ENCODE measurements at regions not wholly inside any gene's neighbourhood (a gene's known extent, or its start where the extent isn't known, plus 50 kb on each side); places are given as distances from the start of the nearest gene placed in this dataset.

GRCh38 chr14:86955771-86956354 is 1037.1 kb downstream of the GALC start:
- ChIA-PET POLR2A (interaction anchor here (1.6 kb wide), 1 partner anchor 15 kb away, joined by 3 read pairs; no protein-coding TSS in a partner anchor), SMC1A (ENCODE audit: uncharacterized antibody, unreplicated experiment) (interaction anchor here (0.7 kb wide), 1 partner anchor 24 kb away, joined by 3 read pairs; no protein-coding TSS in a partner anchor), RAD21 (ENCODE audit: unreplicated experiment) (no interaction called here), CTCF (interaction anchor here (1.1 kb wide), 1 partner anchor 660 kb away, joined by 3 read pairs; no protein-coding TSS in a partner anchor)
- in situ Hi-C loops (cut with MboI) = no loop called here
- Histone ChIP-seq H3K9me3 (replicated peaks; ENCODE audit: control insufficient read depth, insufficient read depth, low read length) (no peaks in the 10 kb centered on the region), H3K27me3 (replicated peaks in 1 of 2; ENCODE audit: control insufficient read depth in 2 of 2, insufficient read depth in 2 of 2, low read length in 1 of 2) (no peaks in the 10 kb centered on the region), H2AFZ (ENCODE audit: control insufficient read depth, low read depth, low read length) (no peak overlapping the region), H3K4me1 (ENCODE audit: control insufficient read depth, insufficient read depth, low read length) (no peaks in the 10 kb centered on the region), H3K9ac (ENCODE audit: control insufficient read depth, insufficient read depth, low read length) (no peak overlapping the region), H3K36me3 (ENCODE audit: control insufficient read depth in 2 of 2, insufficient read depth in 2 of 2, low read length in 1 of 2) (no peaks in the 10 kb centered on the region), H3K79me2 (ENCODE audit: control insufficient read depth, insufficient read depth, low read length) (no peaks in the 10 kb centered on the region), H4K20me1 (ENCODE audit: control insufficient read depth, insufficient read depth) (no peaks in the 10 kb centered on the region), H3K4me3 (no peak overlapping the region), H3K4me2 (ENCODE audit: control insufficient read depth, insufficient read depth) (no peak overlapping the region), H3K27ac (ENCODE audit: control insufficient read depth, insufficient read depth) (no peak overlapping the region)
- FAIRE-seq (no peak), ATAC-seq (no peak), DNase-seq (ENCODE audit: low read depth, low spot score) (no peak)
- no peak for TF ChIP-seq RAD21 (IDR thresholded peaks at IDR 0.05; ENCODE audit: insufficient read depth, low read depth, low read length)
- WGBS (ENCODE audit: insufficient coverage, insufficient replicate concordance, low lambda C conversion rate, missing lambda C conversion rate) = 12% methylated on average over 5 of the region's 5 CpGs
- intact Hi-C loops (cut with micrococcal nuclease; ENCODE audit: unreplicated experiment) = no loop called here
- no TSS peak for BruUV-seq (replicated peaks)

DNA sequence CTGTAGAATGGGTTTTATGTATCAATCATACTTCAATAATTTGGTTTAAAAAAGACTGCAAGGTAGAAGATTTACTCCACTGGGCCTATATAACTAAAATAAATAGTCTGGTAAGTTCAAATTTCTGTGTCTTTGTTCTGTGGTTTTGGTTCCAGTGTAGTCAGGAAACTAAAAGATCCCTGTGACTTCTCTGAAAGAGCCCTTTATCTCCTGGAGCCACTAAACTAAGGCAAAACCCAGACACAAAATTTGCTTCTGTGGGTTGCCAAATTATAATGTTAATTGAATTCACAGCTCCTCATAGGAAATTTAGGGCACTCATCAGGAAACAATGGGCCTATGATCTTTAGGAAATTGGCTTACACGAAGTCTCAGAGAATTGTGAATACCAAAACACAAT is 1038.4 kb downstream of the GALC start:
- ChIA-PET RAD21 (ENCODE audit: unreplicated experiment) (no interaction called here), SMC1A (ENCODE audit: uncharacterized antibody, unreplicated experiment) (no interaction called here), CTCF (no interaction called here), POLR2A (interaction anchor here (1.6 kb wide), 1 partner anchor 13 kb away, joined by 3 read pairs; no protein-coding TSS in a partner anchor)
- no TSS peak for BruUV-seq (replicated peaks)
- H3K4me1 ChIP-seq (ENCODE audit: control insufficient read depth, insufficient read depth, low read length) = no peaks in the 10 kb centered on the region
- WGBS (ENCODE audit: insufficient coverage, insufficient replicate concordance, low lambda C conversion rate, missing lambda C conversion rate) = 0% methylated on average over 1 of the region's 1 CpG
- H3K9ac ChIP-seq (ENCODE audit: control insufficient read depth, insufficient read depth, low read length) = no peak overlapping the region
- in situ Hi-C loops (cut with MboI) = no loop called here
- no peaks in the 10 kb centered on the region for H3K9me3 ChIP-seq (replicated peaks; ENCODE audit: control insufficient read depth, insufficient read depth, low read length)
- H3K27ac ChIP-seq (ENCODE audit: control insufficient read depth, insufficient read depth) = no peak overlapping the region
- no peak for ATAC-seq
- no peaks in the 10 kb centered on the region for H3K36me3 ChIP-seq (ENCODE audit: control insufficient read depth in 2 of 2, insufficient read depth in 2 of 2, low read length in 1 of 2)
- H2AFZ ChIP-seq (ENCODE audit: control insufficient read depth, low read depth, low read length) = no peak overlapping the region
- intact Hi-C loops (cut with micrococcal nuclease; ENCODE audit: unreplicated experiment) = no loop called here
- no peak for FAIRE-seq
- H3K79me2 ChIP-seq (ENCODE audit: control insufficient read depth, insufficient read depth, low read length) = no peaks in the 10 kb centered on the region
- no peaks in the 10 kb centered on the region for H4K20me1 ChIP-seq (ENCODE audit: control insufficient read depth, insufficient read depth)
- no peak overlapping the region for H3K4me2 ChIP-seq (ENCODE audit: control insufficient read depth, insufficient read depth)
- H3K4me3 ChIP-seq = no peak overlapping the region
- DNase-seq (ENCODE audit: low read depth, low spot score) = no peak
- no peaks in the 10 kb centered on the region for H3K27me3 ChIP-seq (replicated peaks in 1 of 2; ENCODE audit: control insufficient read depth in 2 of 2, insufficient read depth in 2 of 2, low read length in 1 of 2)
- TF ChIP-seq ATF7 (IDR thresholded peaks at IDR 0.05; ENCODE audit: low read depth) = no peak
- TF ChIP-seq PAX5 (IDR thresholded peaks at IDR 0.05; ENCODE audit: borderline replicate concordance, low read depth, low read length) = no peak
- TF ChIP-seq MTA2 (IDR thresholded peaks at IDR 0.05; ENCODE audit: low read depth) = no peak
- TF ChIP-seq SIX5 (IDR thresholded peaks at IDR 0.05; ENCODE audit: low read depth, low read length, severe bottlenecking) = no peak
- TF ChIP-seq BCLAF1 (IDR thresholded peaks at IDR 0.05) = no peak
- TF ChIP-seq IKZF2 (IDR thresholded peaks at IDR 0.05) = no peak
- TF ChIP-seq EGR1 (IDR thresholded peaks at IDR 0.05; ENCODE audit: borderline replicate concordance in 1 of 2, low read depth in 2 of 2, low read length in 2 of 2) = no peak
- TF ChIP-seq, protein P1, sequence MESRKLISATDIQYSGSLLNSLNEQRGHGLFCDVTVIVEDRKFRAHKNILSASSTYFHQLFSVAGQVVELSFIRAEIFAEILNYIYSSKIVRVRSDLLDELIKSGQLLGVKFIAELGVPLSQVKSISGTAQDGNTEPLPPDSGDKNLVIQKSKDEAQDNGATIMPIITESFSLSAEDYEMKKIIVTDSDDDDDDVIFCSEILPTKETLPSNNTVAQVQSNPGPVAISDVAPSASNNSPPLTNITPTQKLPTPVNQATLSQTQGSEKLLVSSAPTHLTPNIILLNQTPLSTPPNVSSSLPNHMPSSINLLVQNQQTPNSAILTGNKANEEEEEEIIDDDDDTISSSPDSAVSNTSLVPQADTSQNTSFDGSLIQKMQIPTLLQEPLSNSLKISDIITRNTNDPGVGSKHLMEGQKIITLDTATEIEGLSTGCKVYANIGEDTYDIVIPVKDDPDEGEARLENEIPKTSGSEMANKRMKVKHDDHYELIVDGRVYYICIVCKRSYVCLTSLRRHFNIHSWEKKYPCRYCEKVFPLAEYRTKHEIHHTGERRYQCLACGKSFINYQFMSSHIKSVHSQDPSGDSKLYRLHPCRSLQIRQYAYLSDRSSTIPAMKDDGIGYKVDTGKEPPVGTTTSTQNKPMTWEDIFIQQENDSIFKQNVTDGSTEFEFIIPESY (IDR thresholded peaks at IDR 0.05) = no peak
